Thyroid gland (tissue), 4 donors: ENCODE measurements at regions not wholly inside any gene's neighbourhood (a gene's known extent, or its start where the extent isn't known, plus 50 kb on each side); places are given as distances from the start of the nearest gene placed in this dataset.

Experiments
- CTCF ChIP-seq, 6 experiments: fragments of 200-600 bp in 3 of 6; fragments of 450-650 bp in 3 of 6; sonication (generic) in 3 of 6; IDR thresholded peaks; one replicate each; pipeline ENCODE4 v1.5.1; 2016 to 2019; ENCODE audit warnings: antibody characterized with exemption in 6 of 6, mild to moderate bottlenecking in 2 of 6, inconsistent platforms in 1 of 6, moderate library complexity in 1 of 6
- POLR2A ChIP-seq, 2 donors: fragments of 450-650 bp; IDR thresholded peaks; one replicate each; pipeline ENCODE4 v1.6.1; 2017; ENCODE audit warnings: antibody characterized with exemption in 2 of 2, mild to moderate bottlenecking in 2 of 2, moderate library complexity in 1 of 2

GRCh38 chr18:27447451-27447881 lies 262.4 kb upstream of the CHST9 start:
- TF ChIP-seq POLR2A (IDR thresholded peaks at IDR 0.05), result no peak
- no peak for TF ChIP-seq CTCF (IDR thresholded peaks at IDR 0.05)
